NCI-H1694 treated with DMSO at 0.1 percent for 48 hours (cell line): ENCODE measurements at regions not wholly inside any gene's neighbourhood (a gene's known extent, or its start where the extent isn't known, plus 50 kb on each side); places are given as distances from the start of the nearest gene placed in this dataset.

Experiments
- DNase-seq: peaks from one replicate; lab custom pipeline; 2025; lab: John Stamatoyannopoulos, UW

- no peak for DNase-seq
Observed at GRCh38 chr3:71887256-71887655, 102.3 kb upstream of the PROK2 start.

GRCh38 chr3:71885006-71885405 is 100.1 kb upstream of the PROK2 start:
- no peak for DNase-seq

- no peak for DNase-seq
Observed at GRCh38 chr3:71881732-71882131, 96.8 kb upstream of the PROK2 start.

- DNase-seq = no peak
Observed at GRCh38 chr3:71881041-71881440, 96.1 kb upstream of the PROK2 start.

GRCh38 chr3:71879089-71879488 is 94.1 kb upstream of the PROK2 start:
- no peak for DNase-seq

- DNase-seq = no peak
Observed at GRCh38 chr3:71876135-71877105, 91.5 kb upstream of the PROK2 start.

GRCh38 chr3:71875461-71875947 is 90.6 kb upstream of the PROK2 start:
- peak; percentile 18 for DNase-seq

GRCh38 chr3:71874618-71875017 is 89.7 kb upstream of the PROK2 start:
- DNase-seq = no peak

- DNase-seq = no peak
Observed at GRCh38 chr3:71873093-71873611, 88.2 kb upstream of the PROK2 start.

- DNase-seq = no peak
Observed at GRCh38 chr3:71872256-71872655, 87.3 kb upstream of the PROK2 start.

- no peak for DNase-seq
Observed at GRCh38 chr3:71870966-71871512, 86.1 kb upstream of the PROK2 start.

- DNase-seq = no peak
Observed at GRCh38 chr3:71868876-71869275, 83.9 kb upstream of the PROK2 start.

- DNase-seq = no peak
Observed at GRCh38 chr3:71865727-71866126, 80.8 kb upstream of the PROK2 start.

- no peak for DNase-seq
Observed at GRCh38 chr3:71863563-71864190, 78.7 kb upstream of the PROK2 start.

GRCh38 chr3:71862371-71863140 is 77.6 kb upstream of the PROK2 start:
- no peak for DNase-seq

- peak; percentile 32 for DNase-seq
Observed at GRCh38 chr3:71859123-71859519, 74.2 kb upstream of the PROK2 start.

- DNase-seq = no peak
Observed at GRCh38 chr3:71858503-71859122, 73.7 kb upstream of the PROK2 start.

GRCh38 chr3:71857956-71858355 is 73.0 kb upstream of the PROK2 start:
- DNase-seq = no peak

- no peak for DNase-seq
Observed at GRCh38 chr3:71854706-71855105, 69.8 kb upstream of the PROK2 start.

- no peak for DNase-seq
Observed at GRCh38 chr3:71854096-71854495, 69.1 kb upstream of the PROK2 start.

GRCh38 chr3:71851878-71852277 is 66.9 kb upstream of the PROK2 start:
- no peak for DNase-seq
